Embryonic facial prominence (tissue), 1 donor: ENCODE measurements at regions not wholly inside any gene's neighbourhood (a gene's known extent, or its start where the extent isn't known, plus 50 kb on each side); places are given as distances from the start of the nearest gene placed in this dataset.
"Not testable (repeated sequence)": the region's sequence is repeated elsewhere in the genome, so short reads cannot be mapped to it uniquely, and the experiment has no call there.

Experiments
- DNase-seq: peaks from one replicate; pipeline ENCODE4 v3.0.0-alpha.2; 2016; ENCODE audit errors: extremely low spot score

DNA sequence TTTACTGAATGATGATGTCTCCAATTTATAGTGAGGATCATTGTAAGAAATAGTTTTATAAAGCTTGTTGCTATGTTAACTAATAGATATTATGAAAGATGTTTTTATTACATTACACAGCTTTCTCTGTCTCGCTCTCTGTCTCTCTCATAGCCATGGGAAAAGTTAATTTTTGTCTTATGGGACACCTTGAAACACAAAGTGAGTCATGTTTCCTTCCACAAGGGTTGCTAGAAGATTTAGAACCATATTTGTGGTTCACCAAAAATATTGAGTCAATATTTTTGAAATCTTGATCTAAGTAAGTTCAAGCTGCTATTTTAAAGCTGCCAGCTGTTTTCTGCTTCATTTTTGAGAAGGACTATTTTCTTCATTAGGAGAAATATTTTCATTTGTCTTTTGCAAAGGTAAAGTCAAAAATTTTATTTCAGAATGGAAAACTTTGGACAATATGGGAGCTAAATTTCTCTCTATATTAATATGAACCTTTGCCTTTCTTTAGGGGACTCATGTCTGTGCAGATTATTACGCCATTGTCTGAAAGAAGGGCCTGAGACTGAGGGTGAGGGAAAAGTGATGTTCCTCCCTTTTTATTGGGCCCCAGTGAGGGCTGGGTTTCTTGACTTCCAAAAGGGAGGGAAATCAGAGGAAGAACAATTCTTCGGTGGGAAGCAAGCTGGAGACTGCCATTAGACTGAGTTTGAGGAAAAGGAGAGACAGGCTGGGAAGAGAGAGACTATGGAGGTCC is 87.9 kb upstream of the SLC24A2 start:
- no peak for DNase-seq

DNA sequence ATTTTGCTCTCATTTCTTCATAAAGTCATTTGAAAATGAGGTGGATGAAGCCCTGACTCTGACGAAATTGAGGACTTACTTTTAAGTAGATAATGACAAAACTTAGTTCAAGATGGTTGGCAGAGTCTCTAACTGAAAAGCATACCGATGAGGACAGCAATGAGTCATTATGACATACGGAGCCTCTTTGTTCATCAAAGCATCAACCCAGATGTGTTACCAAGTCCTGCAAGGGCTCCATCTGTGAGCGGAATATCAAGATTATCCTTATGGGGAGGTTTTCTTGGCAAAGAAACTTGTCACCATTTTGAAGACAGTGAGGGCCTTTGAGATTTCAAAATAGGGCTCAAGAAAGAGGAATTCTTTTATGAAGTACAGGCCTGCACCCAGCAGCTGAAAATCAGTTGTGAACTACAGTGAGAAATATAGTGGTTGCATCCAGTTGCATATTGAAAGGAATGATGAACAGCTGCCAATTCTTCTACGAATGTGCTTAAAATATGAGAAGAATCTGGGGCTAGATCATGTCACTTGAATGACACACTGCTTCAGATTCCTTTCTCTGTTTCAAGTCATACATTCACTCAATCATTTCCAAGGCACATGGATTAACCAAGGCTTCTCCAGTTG is 86.6 kb upstream of the SLC24A2 start:
- no peak for DNase-seq

DNA sequence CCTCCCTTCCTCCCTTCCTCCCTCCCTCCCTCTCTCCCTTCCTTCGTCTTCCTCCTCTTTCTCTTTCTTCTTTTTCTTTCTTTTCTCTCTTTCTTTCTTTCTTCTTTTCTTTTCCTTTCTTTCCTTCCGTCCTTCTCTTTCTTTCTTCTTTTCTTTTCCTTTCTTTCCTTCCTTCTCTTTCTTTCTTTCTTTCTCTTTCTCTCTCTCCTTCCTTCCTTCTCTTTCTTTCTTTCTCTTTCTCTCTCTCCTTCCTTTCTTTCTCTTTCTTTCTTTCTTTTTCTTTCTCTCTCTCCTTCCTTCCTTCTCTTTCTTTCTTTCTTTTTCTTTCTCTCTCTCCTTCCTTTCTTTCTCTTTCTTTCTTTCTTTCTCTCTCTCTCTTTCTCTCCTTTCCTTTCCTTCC is 84.4 kb upstream of the SLC24A2 start:
- not testable (repeated sequence) for DNase-seq

DNA sequence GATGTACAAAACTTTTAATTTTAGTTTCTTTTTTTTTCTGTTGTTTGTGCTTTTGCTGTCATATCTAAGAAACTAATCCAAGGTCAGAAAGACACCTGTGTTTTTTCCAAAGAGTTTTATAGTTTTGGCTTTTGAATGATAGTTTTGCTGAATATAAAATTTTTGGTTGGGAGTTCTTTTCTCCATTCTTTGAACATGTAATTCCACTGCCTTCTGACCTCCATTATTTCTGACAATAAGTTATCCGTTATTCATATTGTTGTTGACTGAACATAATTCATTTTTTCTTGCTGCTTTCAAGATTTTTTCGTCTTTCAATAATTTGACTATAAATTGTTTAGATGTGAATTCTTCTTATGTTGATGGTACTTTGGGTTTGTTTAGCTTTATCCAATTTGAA is 82.2 kb upstream of the SLC24A2 start:
- no peak for DNase-seq

DNA sequence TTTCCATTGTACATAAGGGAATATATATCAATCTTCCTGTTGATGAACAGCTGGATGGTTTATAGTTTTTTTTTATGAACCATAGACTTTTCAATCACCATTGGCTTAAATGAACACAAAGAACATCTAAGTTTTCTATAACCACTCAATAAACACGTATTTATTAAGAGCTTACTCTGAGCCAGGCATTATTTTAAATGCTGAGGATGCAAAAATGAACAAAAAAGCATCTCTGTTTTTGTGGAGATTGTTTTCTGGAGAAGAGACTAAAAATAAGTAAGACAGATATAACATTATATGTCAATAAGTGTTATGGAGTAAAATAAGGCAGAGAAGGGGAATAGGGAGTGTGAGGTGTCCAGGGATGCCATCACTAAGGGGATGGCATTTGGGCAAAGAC is 52.1 kb upstream of the SLC24A2 start:
- no peak for DNase-seq
